GM23338 (cell line): ENCODE measurements at regions not wholly inside any gene's neighbourhood (a gene's known extent, or its start where the extent isn't known, plus 50 kb on each side); places are given as distances from the start of the nearest gene placed in this dataset.

ENCODE experiments used
- ATAC-seq: fragments of 200-7000 bp; cut with Tn5 transposase; 3 replicates; pipeline ENCODE4 v1.9.1; 2020
- DNase-seq: peaks from one replicate; pipeline ENCODE4 v3.0.0-alpha.2; 2015; ENCODE audit warnings: low spot score
- H2AFZ ChIP-seq: fragments of 200-600 bp; sonication (generic); 2 replicates; pipeline ENCODE4 v1.8.0; 2016; ENCODE audit warnings: antibody characterized with exemption, mild to moderate bottlenecking, moderate library complexity
- H3F3A ChIP-seq: fragments of 200-600 bp; sonication (generic); replicated peaks from 2 replicates; pipeline ENCODE4 v1.8.0; 2017; ENCODE audit warnings: antibody characterized with exemption, mixed run types, low read depth
- H3K27ac ChIP-seq: fragments of 200-600 bp; sonication (generic); 2 replicates; pipeline ENCODE4 v1.6.1; 2016; ENCODE audit warnings: low read depth
- H3K27me3 ChIP-seq: fragments of 200-600 bp; sonication (generic); 2 replicates; pipeline ENCODE4 v1.8.0; 2016; ENCODE audit warnings: mild to moderate bottlenecking, mixed run types, moderate library complexity; ENCODE audit not compliant: insufficient read depth
- H3K36me3 ChIP-seq: fragments of 200-600 bp; sonication (generic); 2 replicates; pipeline ENCODE4 v1.8.0; 2016; ENCODE audit warnings: mild to moderate bottlenecking; ENCODE audit not compliant: insufficient read depth
- H3K4me1 ChIP-seq: fragments of 200-600 bp; sonication (generic); 2 replicates; pipeline ENCODE4 v1.8.0; 2016; ENCODE audit warnings: mild to moderate bottlenecking, moderate library complexity; ENCODE audit not compliant: insufficient read depth
- H3K4me2 ChIP-seq: fragments of 200-600 bp; sonication (generic); 2 replicates; pipeline ENCODE4 v1.7.1; 2017; ENCODE audit warnings: mixed run types
- H3K4me3 ChIP-seq: fragments of 200-600 bp; sonication (generic); 2 replicates; pipeline ENCODE4 v1.6.1; 2016; ENCODE audit warnings: mixed run types
- H3K79me2 ChIP-seq: fragments of 200-600 bp; sonication (generic); replicated peaks from 2 replicates; pipeline ENCODE4 v1.8.0; 2017; ENCODE audit warnings: mild to moderate bottlenecking; ENCODE audit not compliant: insufficient read depth
- H3K9me2 ChIP-seq: fragments of 200-600 bp; sonication (generic); 2 replicates; pipeline ENCODE4 v1.8.0; 2017; ENCODE audit not compliant: insufficient read depth
- H4K20me1 ChIP-seq: fragments of 200-600 bp; sonication (generic); replicated peaks from 2 replicates; pipeline ENCODE4 v1.8.0; 2017; ENCODE audit warnings: mild to moderate bottlenecking; ENCODE audit not compliant: insufficient read depth
- H3K27ac Mint-ChIP-seq: 2 replicates; pipeline ENCODE4 v1.8.0; 2020; ENCODE audit warnings: inconsistent platforms, mild to moderate bottlenecking, moderate library complexity, mixed read lengths
- H3K27me3 Mint-ChIP-seq: 3 replicates; pipeline ENCODE4 v1.8.0; 2022; ENCODE audit warnings: low read depth, mild to moderate bottlenecking, moderate library complexity, mixed read lengths, inconsistent platforms; ENCODE audit not compliant: insufficient read depth, poor library complexity
- H3K36me3 Mint-ChIP-seq: 3 replicates; pipeline ENCODE4 v1.8.0; 2021; ENCODE audit warnings: low read depth, mild to moderate bottlenecking, inconsistent platforms, moderate library complexity, mixed read lengths
- H3K4me1 Mint-ChIP-seq: 3 replicates; pipeline ENCODE4 v1.8.0; 2020; ENCODE audit warnings: mild to moderate bottlenecking, inconsistent platforms, mixed read lengths
- H3K4me3 Mint-ChIP-seq: 3 replicates; pipeline ENCODE4 v1.8.0; 2021; ENCODE audit warnings: moderate library complexity, mild to moderate bottlenecking, inconsistent platforms, mixed read lengths
- H3K9me3 Mint-ChIP-seq: 3 replicates; pipeline ENCODE4 v1.8.0; 2020; ENCODE audit warnings: moderate library complexity, mild to moderate bottlenecking, inconsistent platforms, mixed read lengths
- CREB1 ChIP-seq: fragments of 250-450 bp; sonication (Bioruptor Pico); IDR thresholded peaks from 2 replicates; pipeline ENCODE4 v1.5.0; 2020; ENCODE audit warnings: low read depth, mild to moderate bottlenecking, moderate library complexity
- EZH2 ChIP-seq: fragments of 200-600 bp; sonication (generic); IDR thresholded peaks from one replicate; pipeline ENCODE4 v1.8.0; 2017; ENCODE audit warnings: antibody characterized with exemption, mild to moderate bottlenecking, low read depth; ENCODE audit not compliant: unreplicated experiment
- EZH2phosphoT487 ChIP-seq: fragments of 200-600 bp; sonication (generic); IDR thresholded peaks from one replicate; pipeline ENCODE4 v1.8.1; 2018; ENCODE audit warnings: antibody characterized with exemption; ENCODE audit not compliant: unreplicated experiment
- JUNB ChIP-seq: IDR thresholded peaks from one replicate; pipeline ENCODE4 v1.6.1; 2016; ENCODE audit warnings: antibody characterized with exemption; ENCODE audit not compliant: unreplicated experiment
- NANOG ChIP-seq: IDR thresholded peaks from 2 replicates; pipeline ENCODE4 v1.6.1; 2016; ENCODE audit warnings: antibody characterized with exemption, borderline replicate concordance
- POLR2AphosphoS5 ChIP-seq: IDR thresholded peaks from 2 replicates; pipeline ENCODE4 v1.6.1; 2016; ENCODE audit warnings: antibody characterized with exemption, low read depth
- STAT1 ChIP-seq: IDR thresholded peaks from one replicate; pipeline ENCODE4 v1.6.1; 2016; ENCODE audit warnings: antibody characterized with exemption; ENCODE audit not compliant: unreplicated experiment
- ZNF114 ChIP-seq: fragments of 250-450 bp; sonication (Bioruptor Pico); IDR thresholded peaks from 2 replicates; pipeline ENCODE4 v1.5.0; 2020; ENCODE audit warnings: mild to moderate bottlenecking, moderate library complexity
- ZNF331 ChIP-seq: fragments of 250-450 bp; sonication (Bioruptor Pico); IDR thresholded peaks from 2 replicates; pipeline ENCODE4 v1.5.0; 2020; ENCODE audit warnings: low read depth, mild to moderate bottlenecking, moderate library complexity
- TF ChIP-seq, protein P1 (sequence below), 2 experiments: fragments of 200-600 bp in 1 of 2; sonication (generic) in 1 of 2; conservative IDR thresholded peaks; 2 replicates each; pipeline versions ENCODE4 v1.5.1 to v1.6.1; 2016 to 2017; ENCODE audit warnings: antibody characterized with exemption in 2 of 2, low read depth in 2 of 2, mild to moderate bottlenecking in 2 of 2, moderate library complexity in 1 of 2
- TF ChIP-seq, protein P2 (sequence below): IDR thresholded peaks from one replicate; pipeline ENCODE4 v1.6.1; 2018; ENCODE audit warnings: antibody characterized with exemption; ENCODE audit not compliant: unreplicated experiment
- TF ChIP-seq, protein P3 (sequence below): fragments of 250-450 bp; sonication (Bioruptor Pico); IDR thresholded peaks from 2 replicates; pipeline ENCODE4 v1.5.0; 2020; ENCODE audit warnings: mild to moderate bottlenecking, moderate library complexity
- TF ChIP-seq, protein P4 (sequence below): IDR thresholded peaks from 2 replicates; pipeline ENCODE4 v1.6.1; 2016; ENCODE audit warnings: antibody characterized with exemption

DNA sequence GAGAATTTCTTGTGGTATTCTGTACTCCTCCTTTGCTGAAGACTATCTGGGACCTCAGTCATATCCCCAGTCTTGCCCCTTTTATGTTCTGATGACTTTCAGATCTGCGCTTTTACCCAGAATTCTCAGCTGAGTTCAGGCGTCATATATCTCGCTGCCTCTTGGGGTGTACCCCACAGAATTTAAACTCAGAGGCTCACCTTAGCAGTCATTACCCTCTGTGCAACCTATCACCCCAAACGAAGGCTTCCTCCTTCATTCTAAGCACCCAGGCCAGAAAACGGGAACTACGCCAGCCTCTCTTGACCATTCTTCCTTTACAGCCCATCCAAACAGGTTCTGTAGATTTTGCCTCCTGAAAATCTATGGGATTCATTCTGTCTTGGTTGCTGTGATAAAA lies 574.8 kb upstream of the C16orf82 start:
- H3K9me2 ChIP-seq = no peaks in the 10 kb centered on the region
- no peak for TF ChIP-seq NANOG
- TF ChIP-seq, protein P1, sequence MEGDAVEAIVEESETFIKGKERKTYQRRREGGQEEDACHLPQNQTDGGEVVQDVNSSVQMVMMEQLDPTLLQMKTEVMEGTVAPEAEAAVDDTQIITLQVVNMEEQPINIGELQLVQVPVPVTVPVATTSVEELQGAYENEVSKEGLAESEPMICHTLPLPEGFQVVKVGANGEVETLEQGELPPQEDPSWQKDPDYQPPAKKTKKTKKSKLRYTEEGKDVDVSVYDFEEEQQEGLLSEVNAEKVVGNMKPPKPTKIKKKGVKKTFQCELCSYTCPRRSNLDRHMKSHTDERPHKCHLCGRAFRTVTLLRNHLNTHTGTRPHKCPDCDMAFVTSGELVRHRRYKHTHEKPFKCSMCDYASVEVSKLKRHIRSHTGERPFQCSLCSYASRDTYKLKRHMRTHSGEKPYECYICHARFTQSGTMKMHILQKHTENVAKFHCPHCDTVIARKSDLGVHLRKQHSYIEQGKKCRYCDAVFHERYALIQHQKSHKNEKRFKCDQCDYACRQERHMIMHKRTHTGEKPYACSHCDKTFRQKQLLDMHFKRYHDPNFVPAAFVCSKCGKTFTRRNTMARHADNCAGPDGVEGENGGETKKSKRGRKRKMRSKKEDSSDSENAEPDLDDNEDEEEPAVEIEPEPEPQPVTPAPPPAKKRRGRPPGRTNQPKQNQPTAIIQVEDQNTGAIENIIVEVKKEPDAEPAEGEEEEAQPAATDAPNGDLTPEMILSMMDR (conservative IDR thresholded peaks at IDR 0.05; ENCODE audit: low read depth in 2 of 2) = no peak
- TF ChIP-seq EZH2phosphoT487 = no peak
- TF ChIP-seq EZH2 = no peak
- no peak for TF ChIP-seq JUNB
- TF ChIP-seq, protein P2, sequence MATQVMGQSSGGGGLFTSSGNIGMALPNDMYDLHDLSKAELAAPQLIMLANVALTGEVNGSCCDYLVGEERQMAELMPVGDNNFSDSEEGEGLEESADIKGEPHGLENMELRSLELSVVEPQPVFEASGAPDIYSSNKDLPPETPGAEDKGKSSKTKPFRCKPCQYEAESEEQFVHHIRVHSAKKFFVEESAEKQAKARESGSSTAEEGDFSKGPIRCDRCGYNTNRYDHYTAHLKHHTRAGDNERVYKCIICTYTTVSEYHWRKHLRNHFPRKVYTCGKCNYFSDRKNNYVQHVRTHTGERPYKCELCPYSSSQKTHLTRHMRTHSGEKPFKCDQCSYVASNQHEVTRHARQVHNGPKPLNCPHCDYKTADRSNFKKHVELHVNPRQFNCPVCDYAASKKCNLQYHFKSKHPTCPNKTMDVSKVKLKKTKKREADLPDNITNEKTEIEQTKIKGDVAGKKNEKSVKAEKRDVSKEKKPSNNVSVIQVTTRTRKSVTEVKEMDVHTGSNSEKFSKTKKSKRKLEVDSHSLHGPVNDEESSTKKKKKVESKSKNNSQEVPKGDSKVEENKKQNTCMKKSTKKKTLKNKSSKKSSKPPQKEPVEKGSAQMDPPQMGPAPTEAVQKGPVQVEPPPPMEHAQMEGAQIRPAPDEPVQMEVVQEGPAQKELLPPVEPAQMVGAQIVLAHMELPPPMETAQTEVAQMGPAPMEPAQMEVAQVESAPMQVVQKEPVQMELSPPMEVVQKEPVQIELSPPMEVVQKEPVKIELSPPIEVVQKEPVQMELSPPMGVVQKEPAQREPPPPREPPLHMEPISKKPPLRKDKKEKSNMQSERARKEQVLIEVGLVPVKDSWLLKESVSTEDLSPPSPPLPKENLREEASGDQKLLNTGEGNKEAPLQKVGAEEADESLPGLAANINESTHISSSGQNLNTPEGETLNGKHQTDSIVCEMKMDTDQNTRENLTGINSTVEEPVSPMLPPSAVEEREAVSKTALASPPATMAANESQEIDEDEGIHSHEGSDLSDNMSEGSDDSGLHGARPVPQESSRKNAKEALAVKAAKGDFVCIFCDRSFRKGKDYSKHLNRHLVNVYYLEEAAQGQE = no peak
- TF ChIP-seq ZNF114 (CRISPR knock-in tag) = no peak
- no peak for TF ChIP-seq ZNF331 (CRISPR knock-in tag)
- no peak for TF ChIP-seq POLR2AphosphoS5
- TF ChIP-seq, protein P3, sequence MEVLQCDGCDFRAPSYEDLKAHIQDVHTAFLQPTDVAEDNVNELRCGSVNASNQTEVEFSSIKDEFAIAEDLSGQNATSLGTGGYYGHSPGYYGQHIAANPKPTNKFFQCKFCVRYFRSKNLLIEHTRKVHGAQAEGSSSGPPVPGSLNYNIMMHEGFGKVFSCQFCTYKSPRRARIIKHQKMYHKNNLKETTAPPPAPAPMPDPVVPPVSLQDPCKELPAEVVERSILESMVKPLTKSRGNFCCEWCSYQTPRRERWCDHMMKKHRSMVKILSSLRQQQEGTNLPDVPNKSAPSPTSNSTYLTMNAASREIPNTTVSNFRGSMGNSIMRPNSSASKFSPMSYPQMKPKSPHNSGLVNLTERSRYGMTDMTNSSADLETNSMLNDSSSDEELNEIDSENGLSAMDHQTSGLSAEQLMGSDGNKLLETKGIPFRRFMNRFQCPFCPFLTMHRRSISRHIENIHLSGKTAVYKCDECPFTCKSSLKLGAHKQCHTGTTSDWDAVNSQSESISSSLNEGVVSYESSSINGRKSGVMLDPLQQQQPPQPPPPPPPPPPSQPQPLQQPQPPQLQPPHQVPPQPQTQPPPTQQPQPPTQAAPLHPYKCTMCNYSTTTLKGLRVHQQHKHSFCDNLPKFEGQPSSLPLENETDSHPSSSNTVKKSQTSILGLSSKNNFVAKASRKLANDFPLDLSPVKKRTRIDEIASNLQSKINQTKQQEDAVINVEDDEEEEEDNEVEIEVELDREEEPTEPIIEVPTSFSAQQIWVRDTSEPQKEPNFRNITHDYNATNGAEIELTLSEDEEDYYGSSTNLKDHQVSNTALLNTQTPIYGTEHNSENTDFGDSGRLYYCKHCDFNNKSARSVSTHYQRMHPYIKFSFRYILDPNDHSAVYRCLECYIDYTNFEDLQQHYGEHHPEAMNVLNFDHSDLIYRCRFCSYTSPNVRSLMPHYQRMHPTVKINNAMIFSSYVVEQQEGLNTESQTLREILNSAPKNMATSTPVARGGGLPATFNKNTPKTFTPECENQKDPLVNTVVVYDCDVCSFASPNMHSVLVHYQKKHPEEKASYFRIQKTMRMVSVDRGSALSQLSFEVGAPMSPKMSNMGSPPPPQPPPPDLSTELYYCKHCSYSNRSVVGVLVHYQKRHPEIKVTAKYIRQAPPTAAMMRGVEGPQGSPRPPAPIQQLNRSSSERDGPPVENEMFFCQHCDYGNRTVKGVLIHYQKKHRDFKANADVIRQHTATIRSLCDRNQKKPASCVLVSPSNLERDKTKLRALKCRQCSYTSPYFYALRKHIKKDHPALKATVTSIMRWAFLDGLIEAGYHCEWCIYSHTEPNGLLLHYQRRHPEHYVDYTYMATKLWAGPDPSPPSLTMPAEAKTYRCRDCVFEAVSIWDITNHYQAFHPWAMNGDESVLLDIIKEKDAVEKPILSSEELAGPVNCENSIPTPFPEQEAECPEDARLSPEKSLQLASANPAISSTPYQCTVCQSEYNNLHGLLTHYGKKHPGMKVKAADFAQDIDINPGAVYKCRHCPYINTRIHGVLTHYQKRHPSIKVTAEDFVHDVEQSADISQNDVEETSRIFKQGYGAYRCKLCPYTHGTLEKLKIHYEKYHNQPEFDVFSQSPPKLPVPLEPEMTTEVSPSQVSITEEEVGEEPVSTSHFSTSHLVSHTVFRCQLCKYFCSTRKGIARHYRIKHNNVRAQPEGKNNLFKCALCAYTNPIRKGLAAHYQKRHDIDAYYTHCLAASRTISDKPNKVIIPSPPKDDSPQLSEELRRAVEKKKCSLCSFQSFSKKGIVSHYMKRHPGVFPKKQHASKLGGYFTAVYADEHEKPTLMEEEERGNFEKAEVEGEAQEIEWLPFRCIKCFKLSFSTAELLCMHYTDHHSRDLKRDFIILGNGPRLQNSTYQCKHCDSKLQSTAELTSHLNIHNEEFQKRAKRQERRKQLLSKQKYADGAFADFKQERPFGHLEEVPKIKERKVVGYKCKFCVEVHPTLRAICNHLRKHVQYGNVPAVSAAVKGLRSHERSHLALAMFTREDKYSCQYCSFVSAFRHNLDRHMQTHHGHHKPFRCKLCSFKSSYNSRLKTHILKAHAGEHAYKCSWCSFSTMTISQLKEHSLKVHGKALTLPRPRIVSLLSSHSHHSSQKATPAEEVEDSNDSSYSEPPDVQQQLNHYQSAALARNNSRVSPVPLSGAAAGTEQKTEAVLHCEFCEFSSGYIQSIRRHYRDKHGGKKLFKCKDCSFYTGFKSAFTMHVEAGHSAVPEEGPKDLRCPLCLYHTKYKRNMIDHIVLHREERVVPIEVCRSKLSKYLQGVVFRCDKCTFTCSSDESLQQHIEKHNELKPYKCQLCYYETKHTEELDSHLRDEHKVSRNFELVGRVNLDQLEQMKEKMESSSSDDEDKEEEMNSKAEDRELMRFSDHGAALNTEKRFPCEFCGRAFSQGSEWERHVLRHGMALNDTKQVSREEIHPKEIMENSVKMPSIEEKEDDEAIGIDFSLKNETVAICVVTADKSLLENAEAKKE (CRISPR knock-in tag) = no peak
- no peak for TF ChIP-seq STAT1
- TF ChIP-seq, protein P4, sequence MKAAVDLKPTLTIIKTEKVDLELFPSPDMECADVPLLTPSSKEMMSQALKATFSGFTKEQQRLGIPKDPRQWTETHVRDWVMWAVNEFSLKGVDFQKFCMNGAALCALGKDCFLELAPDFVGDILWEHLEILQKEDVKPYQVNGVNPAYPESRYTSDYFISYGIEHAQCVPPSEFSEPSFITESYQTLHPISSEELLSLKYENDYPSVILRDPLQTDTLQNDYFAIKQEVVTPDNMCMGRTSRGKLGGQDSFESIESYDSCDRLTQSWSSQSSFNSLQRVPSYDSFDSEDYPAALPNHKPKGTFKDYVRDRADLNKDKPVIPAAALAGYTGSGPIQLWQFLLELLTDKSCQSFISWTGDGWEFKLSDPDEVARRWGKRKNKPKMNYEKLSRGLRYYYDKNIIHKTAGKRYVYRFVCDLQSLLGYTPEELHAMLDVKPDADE = no peak
- no peak for TF ChIP-seq CREB1 (CRISPR knock-in tag)

More for the DNA sequence above, 574.8 kb upstream of the C16orf82 start:
- Histone ChIP-seq H3K27me3 (no peaks in the 10 kb centered on the region), H3K36me3 (no peaks in the 10 kb centered on the region), H3K4me3 (no peak overlapping the region), H3K4me1 (peaks cover 12% of the 10 kb centered on the region), H3F3A (no peaks in the 10 kb centered on the region), H3K27ac (no peak overlapping the region), H3K79me2 (no peaks in the 10 kb centered on the region), H2AFZ (no peak overlapping the region), H3K4me2 (no peak overlapping the region), H4K20me1 (no peaks in the 10 kb centered on the region)
- Mint-ChIP-seq H3K27ac (no peak overlapping the region), H3K27me3 (peaks cover 5% of the 10 kb centered on the region), H3K4me3 (no peak overlapping the region), H3K9me3 (peaks cover 76% of the 10 kb centered on the region), H3K36me3 (no peaks in the 10 kb centered on the region; the same call in 1 of the 3 replicates), H3K4me1 (peaks cover 25% of the 10 kb centered on the region)
- no peak for DNase-seq
- no peak for ATAC-seq
